ENCODE measurements at regions not wholly inside any gene's neighbourhood (a gene's known extent, or its start where the extent isn't known, plus 50 kb on each side); places are given as distances from the start of the nearest gene placed in this dataset.

DNA sequence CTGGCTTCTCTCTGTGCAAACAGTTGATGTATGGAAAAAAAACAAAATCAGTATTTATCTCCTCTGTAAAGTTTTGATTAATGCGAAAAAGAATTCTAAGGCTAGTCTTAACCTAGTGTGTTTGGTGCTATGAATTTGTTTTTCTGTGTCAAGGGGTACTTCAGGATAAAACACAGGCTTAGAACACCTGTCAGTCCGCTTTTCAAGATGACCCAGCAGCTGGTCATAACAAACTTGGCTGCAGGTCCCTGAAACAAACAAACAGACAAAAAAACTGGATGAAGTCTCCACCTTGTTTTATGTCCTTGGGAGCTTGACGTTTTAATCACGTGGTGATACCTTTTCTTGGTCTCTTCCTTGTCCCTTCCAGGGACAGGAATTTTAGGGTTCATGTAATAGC, 689.3 kb downstream of the UQCRFS1 start:
- no peak for DNase-seq (ENCODE audit: extremely low read depth in 1 of 11, low read depth in 9 of 11, low spot score in 4 of 11)

DNA sequence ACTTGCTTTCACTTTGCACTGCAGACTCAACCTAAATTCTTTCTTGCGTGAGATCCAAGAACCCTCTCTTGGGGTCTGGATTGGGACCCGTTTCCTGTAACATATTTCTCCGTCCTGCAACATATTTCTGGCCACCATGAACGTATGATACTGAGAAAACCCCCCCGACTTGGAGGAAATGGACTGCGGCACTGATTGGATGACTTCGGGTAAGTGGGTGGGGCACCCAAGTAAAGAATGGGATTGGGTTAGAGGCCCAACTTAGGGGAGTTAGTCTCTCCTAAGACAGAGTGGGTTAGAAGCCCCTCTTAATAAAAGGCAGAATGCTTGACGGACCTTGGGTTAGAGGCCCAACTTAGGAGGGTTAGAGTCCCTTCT, 690.4 kb downstream of the UQCRFS1 start:
- DNase-seq (ENCODE audit: extremely low read depth in 1 of 11, low read depth in 9 of 11, low spot score in 4 of 11): no peak

DNA sequence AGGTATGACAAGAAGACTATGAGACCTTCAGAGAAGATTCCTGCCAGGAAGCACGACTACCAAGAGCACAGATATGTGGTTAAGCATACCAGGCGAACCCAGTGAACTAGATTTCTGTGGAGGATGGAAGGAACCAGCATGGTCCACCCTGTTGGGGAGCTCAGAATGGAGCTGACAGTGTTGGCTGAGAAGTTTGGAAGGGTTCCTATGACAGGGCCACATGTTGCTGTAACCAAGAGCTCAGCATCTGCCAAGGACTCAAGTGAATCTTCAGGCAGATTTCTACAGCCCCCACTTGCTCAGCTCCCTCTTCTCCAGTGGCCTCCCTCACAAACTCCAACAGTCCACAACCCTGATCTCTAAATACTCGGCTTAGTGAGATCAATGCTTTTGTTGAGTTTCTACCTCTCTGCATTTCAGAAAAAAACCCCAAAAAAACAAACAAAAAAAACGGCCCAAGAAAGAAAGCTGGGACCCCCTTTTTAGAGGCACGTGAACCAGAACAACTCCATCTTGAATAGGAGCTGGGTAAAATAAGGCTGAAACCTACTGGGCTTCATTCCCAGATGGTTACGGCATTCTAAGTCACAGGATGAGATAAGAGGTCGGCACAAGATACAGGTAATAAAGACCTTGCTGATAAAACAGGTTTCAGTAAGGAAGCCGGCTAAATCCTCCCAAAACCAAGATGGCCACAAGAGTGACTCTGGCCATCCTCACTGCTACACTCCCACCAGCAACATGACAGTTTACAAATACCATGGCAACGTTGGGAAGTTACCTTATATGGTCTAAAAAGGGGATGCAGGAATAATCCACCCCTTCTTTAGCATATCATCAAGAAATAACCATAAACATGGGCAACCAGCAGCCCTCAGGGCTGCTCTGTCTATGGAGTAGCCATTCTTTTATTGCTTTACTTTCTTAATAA, 691.1 kb downstream of the UQCRFS1 start:
- DNase-seq (ENCODE audit: extremely low read depth in 1 of 11, low read depth in 9 of 11, low spot score in 4 of 11): no peak

DNA sequence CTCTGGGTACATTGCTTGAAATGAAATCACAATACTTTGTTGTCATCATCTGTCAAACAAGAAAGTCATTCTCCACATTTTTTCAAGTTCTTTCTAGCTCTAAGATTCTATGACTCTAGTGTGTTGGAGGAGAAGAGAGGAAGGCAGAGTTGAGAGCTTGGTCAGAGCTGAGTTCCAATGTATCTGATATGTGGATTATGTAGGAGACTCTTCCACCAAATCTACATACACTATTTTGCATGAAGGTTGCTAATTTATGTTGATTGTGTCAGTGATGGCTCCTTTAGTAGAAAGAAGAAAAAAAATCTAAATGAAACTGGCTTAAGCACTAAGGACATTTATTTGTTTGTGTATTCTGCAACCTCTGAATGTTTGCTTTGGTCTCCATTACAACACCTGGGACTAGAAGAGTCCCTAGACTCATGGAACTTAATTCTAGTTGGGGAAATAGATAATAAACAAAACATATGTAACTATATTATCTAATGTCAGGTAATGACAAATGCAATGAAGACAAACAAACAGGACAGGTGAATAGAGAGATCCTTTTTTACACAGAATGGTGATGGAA, 691.9 kb downstream of the UQCRFS1 start:
- no peak for DNase-seq (ENCODE audit: extremely low read depth in 1 of 11, low read depth in 9 of 11, low spot score in 4 of 11)

DNA sequence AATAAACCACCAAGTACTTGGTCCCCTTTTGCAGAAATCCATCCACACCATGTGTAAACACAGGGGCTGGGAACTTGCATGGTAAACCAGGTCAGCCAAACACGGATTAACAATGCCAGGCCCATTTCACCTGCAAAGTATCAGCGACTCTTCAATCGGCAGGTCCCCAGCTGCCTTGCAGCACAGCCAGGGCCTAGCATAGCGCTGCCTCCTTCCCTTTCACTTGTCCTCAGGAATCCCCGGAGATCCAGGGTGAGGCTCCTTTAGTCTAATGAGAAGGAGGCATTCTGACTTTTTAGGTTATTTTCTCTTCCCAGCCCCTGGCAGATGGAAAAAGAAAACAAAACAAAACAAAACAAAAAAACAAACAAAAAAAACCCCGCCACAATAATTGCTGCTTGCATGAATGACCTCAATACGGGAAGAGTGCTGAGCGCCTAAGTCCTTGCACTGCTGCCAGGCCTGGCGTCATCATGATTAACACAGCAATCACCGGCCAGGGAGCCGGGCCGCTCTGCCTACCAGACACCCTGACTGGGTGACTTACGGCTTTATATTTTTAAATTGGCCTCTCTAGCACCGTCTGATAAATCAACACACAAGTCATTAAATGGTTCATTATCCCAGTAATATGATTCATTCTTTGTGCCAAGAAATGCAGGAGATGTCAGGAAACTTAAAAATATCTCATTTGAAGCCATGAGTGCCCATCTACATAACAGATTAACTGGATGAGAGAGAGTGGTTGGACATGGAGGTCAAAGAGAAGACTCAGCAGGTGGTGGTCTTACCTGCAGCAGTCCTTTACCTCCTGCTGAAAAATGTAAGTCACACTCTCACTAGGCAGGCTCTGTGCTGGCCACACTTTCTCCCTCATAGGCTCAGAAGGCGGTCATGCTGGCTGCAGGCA, 692.7 kb downstream of the UQCRFS1 start:
- peak in 2 of 11 donors; percentile 9 to 10 for DNase-seq (ENCODE audit: extremely low read depth in 1 of 11, low read depth in 9 of 11, low spot score in 4 of 11)

DNA sequence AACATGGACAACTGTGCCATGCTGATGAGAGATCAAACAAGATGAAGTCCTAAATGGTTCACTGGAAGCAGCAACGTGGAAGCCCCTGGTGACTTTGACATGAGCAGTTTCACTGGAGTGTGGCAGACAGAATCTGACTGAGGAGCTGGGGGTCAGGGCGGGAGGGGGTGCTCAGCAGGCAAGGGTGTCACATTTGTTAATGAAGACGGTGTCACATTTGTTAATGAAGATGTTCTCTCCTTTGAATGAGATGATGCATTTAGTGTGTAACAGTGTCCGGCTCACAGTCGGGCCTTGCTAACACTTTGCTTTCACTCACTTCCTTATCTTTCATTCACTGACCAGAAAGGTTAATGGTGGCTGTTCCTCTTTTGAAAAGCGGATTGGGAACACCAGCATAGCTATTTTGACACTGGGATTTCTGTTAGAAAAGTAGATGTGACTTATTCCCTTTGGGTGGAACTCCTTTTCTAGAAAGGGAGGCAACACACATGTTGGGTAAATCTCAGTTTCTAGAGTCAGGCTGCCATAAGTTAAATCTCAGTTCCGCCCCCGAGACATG, 693.7 kb downstream of the UQCRFS1 start:
- DNase-seq (ENCODE audit: extremely low read depth in 1 of 11, low read depth in 9 of 11, low spot score in 4 of 11): no peak

DNA sequence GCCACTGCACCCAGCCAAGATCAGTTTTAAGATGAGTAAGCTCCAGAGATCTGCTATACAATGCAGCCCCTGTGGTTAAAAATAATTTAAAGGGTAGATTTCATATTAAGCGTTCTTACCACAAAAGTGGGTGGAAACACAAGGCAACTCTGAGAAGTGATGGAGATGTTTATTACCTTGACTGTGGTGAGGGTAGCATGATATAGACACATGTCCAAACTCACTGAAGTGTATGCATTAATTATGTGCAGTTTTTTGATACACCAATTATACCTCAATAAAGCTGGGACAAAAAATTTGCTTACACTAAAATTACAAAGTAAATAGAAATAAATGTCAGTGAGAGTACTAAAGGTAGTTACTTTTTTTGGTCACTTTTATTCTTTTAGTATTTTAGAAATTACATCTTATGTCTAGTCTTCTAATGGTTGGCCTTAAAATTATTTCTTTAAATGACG, 696.5 kb downstream of the UQCRFS1 start:
- no peak for DNase-seq (ENCODE audit: extremely low read depth in 1 of 11, low read depth in 9 of 11, low spot score in 4 of 11)

DNA sequence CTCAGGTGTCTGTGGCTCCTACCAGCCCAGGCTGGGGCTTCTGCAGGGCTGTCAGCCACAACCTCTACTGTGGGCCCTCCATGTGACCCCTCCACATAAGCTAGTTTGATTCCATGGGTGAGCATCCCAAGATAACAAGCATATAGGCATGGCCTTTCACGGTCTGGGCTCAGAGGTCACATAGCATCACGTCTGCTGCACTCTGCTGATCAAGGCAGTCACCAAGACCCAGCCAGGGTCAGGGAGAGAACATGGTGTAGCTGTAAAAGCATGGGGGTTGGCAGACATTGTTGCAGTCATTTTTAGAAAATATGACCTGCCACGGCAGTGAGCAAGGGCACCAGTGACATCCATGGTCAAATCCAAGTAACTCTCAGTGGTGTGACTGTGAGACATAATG, 698.8 kb downstream of the UQCRFS1 start:
- no peak for DNase-seq (ENCODE audit: extremely low read depth in 1 of 11, low read depth in 9 of 11, low spot score in 4 of 11)

DNA sequence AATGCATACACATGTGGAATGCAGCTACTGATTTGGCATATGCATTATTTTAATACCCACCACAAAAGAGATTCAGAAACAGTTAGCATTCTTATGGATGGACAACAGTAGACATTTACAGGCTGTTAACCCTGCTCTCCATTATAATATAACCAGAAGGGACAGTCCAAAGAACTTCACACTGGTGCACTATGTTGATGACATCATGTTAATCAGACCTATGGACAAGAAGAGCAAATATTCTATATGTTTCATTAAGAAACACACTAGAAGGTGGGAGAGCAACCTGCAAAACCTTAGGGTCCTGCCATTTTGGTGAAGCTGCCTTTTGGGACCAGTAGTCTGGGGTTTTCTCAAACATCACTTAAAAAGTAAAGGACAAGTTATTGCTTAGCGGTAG, 701.3 kb downstream of the UQCRFS1 start:
- no peak for DNase-seq (ENCODE audit: extremely low read depth in 1 of 11, low read depth in 9 of 11, low spot score in 4 of 11)

DNA sequence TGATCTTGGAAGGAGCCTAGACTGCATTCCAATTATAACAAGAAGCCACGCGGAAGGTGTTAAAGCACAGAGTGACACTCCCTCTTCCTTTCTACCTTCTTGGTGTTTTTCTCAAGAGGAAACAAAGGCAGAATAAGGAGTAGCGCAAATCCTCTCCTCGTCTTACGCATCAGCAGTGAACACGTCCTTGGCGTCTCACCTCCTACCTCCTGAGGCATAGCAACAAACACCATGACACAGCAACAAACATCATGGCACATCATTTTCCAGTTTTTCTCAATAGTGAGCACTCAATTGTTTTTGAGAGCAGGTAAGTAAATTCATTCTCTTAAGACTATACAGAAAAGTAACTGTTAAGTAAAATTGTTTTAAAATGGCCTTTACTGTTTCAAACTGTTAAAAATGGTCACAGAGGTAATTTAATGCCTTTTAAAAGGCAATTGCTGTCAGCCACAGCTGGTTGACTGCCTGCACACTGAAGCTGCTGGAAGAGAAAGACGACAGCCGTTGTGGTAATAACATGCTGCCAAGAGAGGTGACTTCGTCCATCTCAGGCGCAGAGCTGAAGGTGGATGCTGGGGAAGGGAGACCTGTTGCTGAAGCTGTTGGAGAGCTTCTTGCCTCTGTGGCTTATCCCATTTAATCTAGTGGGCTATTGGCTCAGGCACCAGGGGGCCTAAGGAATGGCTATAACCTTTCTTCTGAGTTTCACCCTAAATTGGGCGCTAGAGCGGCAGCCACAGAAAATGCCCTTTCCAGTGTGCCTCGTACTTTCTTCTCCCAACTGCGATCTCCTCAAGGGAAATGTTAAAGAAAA, 703.7 kb downstream of the UQCRFS1 start:
- no peak for DNase-seq (ENCODE audit: extremely low read depth in 1 of 11, low read depth in 9 of 11, low spot score in 4 of 11)

DNA sequence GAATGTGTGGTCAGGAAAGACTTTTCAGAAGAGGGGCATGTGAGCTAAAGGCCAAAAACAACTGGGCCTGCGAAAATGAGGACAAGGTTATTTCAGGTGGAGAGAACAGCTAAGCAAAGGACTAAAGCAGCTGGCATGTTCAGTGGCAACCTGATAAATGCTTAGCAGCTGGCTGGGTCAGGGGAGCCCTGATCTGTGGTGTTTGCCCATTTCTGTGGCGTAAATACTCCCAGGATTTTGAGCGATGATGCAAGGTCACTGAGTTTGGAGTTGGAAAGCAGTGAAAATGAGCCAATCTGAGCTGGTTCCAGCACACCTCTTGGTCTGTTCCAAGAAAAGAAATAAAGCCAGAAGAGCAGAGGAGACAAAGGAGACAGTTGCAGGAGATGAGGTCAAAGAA, 704.3 kb downstream of the UQCRFS1 start:
- DNase-seq (ENCODE audit: extremely low read depth in 1 of 11, low read depth in 9 of 11, low spot score in 4 of 11): no peak

DNA sequence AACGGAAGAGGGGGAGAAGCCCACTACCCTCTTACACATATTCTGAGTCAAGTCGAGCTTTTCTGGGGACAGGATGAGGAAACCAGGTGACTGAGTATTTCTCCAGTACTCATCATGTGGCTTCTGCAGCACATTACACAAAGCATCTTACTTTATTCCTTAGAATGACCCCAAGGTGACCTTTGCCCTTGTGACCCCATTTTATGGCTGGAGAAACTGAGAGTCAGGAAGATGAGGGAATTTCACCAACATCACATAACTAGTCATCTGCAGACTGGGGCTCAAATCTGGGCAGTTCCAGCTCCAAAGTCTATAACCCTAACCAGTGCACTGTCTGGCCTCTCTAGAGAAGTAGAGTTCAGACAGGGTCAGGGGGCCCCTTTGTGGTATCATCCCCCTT, 707.0 kb downstream of the UQCRFS1 start:
- DNase-seq (ENCODE audit: extremely low read depth in 1 of 11, low read depth in 9 of 11, low spot score in 4 of 11): no peak

DNA sequence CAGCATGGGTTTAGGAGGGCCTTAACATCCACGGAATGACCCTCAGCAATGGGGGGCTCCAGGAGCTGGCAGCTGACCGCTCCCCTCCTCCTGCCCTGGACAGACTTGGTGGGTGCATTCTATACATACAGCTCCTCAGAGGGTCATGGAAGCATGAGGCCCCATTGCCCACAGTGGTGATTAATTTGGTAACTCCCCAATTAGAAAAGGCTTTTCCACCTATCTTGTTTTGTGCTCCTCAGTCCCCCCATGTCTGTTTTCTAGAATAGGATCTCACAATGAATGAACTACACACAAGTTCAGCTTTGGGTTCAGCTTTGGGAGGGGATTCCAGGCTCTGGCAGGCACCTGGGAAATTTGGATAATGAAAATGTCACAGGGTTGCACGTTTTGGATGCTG, 707.8 kb downstream of the UQCRFS1 start:
- no peak for DNase-seq (ENCODE audit: extremely low read depth in 1 of 11, low read depth in 9 of 11, low spot score in 4 of 11)

DNA sequence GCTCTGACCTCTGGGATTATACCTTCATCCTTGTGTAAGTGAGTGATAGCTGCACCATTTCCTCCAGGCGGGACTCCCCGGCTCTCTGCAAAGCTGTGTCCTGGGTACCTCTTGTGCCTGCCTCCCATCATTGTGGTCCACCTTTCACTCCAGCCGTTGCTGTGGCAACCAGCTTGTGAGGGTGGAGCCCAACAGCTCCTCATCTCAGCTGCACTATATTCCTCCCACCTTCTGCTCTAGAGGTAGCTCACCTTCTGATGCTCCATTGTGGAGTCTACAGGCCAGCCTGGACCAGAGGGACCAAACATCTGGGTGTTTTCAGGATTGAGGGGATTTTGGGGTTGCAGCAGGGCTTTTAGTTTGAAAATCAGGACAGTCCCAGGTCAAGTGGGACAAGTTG, 708.2 kb downstream of the UQCRFS1 start:
- no peak for DNase-seq (ENCODE audit: extremely low read depth in 1 of 11, low read depth in 9 of 11, low spot score in 4 of 11)

DNA sequence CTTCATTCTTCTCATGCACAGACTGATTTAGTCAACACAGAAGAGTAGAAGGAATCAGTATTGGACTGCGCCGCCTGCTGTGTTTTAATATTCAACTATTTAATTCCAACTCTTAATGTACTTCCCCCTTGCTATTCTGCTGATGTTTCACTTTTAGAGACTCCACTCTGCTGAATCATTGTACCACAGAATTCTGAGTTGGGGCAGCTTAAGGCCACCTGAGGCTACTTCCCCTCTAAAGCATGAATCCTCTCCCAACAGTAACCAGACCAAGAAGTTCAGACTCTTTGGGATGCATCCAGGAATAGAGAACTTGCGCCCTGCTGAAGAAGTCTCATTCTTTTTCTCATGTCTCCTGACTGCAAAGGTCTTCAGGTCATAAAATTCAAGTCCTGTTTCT, 708.8 kb downstream of the UQCRFS1 start:
- DNase-seq (ENCODE audit: extremely low read depth in 1 of 11, low read depth in 9 of 11, low spot score in 4 of 11): no peak

DNA sequence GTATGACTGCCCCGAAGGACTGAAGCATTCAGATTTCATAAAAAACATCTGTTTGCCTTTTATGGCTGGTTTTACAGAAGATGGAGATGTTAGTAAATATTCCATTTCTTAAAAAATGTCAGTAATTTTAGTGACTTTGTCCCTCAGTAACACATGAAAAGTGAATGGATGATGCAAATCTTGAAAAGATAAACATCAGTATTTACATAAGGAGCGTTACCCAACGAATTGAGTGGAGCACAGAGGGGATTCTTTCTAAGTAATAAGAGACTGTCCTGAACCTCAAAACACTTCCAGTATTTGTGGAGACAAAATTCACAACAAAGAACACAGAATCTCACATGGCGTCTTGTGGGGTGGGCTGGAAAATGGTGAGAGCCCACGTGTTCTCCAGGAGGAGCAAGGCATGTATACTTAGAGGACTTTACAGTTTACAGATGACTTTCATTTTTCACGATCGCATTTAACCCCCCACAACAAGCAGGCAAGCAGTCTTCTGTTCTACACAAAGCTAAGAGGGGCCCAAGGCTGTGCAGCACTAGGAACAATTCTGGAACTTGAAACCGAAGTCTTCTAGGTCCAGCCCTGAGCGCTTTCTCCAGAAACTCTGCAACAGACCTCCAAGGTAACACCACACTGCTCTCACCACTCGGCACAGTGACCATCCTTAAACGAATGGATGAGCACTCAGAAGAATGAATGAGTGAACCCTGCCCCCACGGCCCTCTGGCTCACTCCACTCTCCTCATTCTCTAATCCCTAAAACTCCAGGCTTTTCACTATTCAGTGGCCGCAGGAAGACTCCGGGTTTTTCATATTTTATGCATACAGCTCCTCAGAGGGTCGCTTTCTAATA, 709.8 kb downstream of the UQCRFS1 start:
- DNase-seq (ENCODE audit: extremely low read depth in 1 of 11, low read depth in 9 of 11, low spot score in 4 of 11): no peak

DNA sequence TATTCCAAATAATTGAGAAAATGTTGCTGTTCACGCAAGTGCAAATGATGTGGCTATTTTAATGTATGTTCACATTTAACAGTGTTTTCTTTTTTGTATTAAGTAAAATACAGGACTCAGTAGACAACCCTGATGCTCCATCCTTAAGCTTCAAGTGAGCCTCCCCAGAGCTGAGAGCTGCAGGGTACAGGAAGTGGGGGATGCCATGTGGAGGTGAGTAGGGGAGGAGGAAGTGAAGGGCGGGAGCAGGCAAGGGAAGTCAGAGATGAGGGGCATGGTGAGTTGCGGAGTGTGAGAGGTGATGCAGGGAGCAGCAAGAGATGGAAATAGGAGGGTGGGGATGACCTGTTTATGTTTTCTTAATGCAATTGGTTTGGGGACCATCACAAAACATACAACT, 711.0 kb downstream of the UQCRFS1 start:
- DNase-seq (ENCODE audit: extremely low read depth in 1 of 11, low read depth in 9 of 11, low spot score in 4 of 11): no peak
